Karpas-422 (cell line): ENCODE measurements at regions not wholly inside any gene's neighbourhood (a gene's known extent, or its start where the extent isn't known, plus 50 kb on each side); places are given as distances from the start of the nearest gene placed in this dataset.
"Not testable (repeated sequence)": the region's sequence is repeated elsewhere in the genome, so short reads cannot be mapped to it uniquely, and the experiment has no call there.

Experiments
- DNase-seq: peaks from one replicate; pipeline ENCODE4 v3.0.0-alpha.2; 2015
- H2AFZ ChIP-seq: fragments of 200-600 bp; sonication (generic); 2 replicates; pipeline ENCODE4 v1.6.1; 2014; ENCODE audit warnings: antibody characterized with exemption, low read length, mixed read lengths
- H3K27ac ChIP-seq: fragments of 200-600 bp; sonication (generic); 2 replicates; pipeline ENCODE4 v1.5.1; 2014; ENCODE audit warnings: mild to moderate bottlenecking, low read length, moderate library complexity
- H3K27me3 ChIP-seq: fragments of 200-600 bp; sonication (generic); 2 replicates; pipeline ENCODE4 v1.6.1; 2014; ENCODE audit warnings: low read length, mixed read lengths
- H3K36me3 ChIP-seq: fragments of 200-600 bp; sonication (generic); 2 replicates; pipeline ENCODE4 v1.6.1; 2014; ENCODE audit warnings: low read length, mixed read lengths; ENCODE audit not compliant: insufficient read depth
- H3K4me1 ChIP-seq: fragments of 200-600 bp; sonication (generic); 2 replicates; pipeline ENCODE4 v1.6.1; 2014; ENCODE audit warnings: mild to moderate bottlenecking, low read length, mixed read lengths
- H3K4me2 ChIP-seq: fragments of 200-600 bp; sonication (generic); 2 replicates; pipeline ENCODE4 v1.6.1; 2014; ENCODE audit warnings: low read length, low read depth, mild to moderate bottlenecking; ENCODE audit not compliant: poor library complexity, severe bottlenecking
- H3K4me3 ChIP-seq: fragments of 200-600 bp; sonication (generic); 2 replicates; pipeline ENCODE4 v1.5.1; 2014; ENCODE audit warnings: mild to moderate bottlenecking, antibody characterized with exemption, low read length, mixed read lengths
- H3K79me2 ChIP-seq: fragments of 200-600 bp; sonication (generic); 2 replicates; pipeline ENCODE4 v1.6.1; 2014; ENCODE audit warnings: mild to moderate bottlenecking, low read length, mixed read lengths
- H3K9ac ChIP-seq: fragments of 200-600 bp; sonication (generic); 2 replicates; pipeline ENCODE4 v1.6.0; 2014; ENCODE audit warnings: low read length
- H3K9me2 ChIP-seq: fragments of 200-600 bp; sonication (generic), shearing (Covaris generic); replicated peaks from 2 replicates; pipeline ENCODE4 v1.6.0; 2014; ENCODE audit warnings: mild to moderate bottlenecking, low read length, moderate library complexity; ENCODE audit not compliant: insufficient read depth
- H3K9me3 ChIP-seq: fragments of 300-700, 200-600 bp; sonication (generic); 2 replicates; pipeline ENCODE4 v1.6.1; 2014; ENCODE audit warnings: low read length, mixed read lengths
- H4K20me1 ChIP-seq: fragments of 200-600 bp; sonication (generic); 2 replicates; pipeline ENCODE4 v1.6.1; 2014; ENCODE audit warnings: mild to moderate bottlenecking, antibody characterized with exemption, low read length, low read depth; ENCODE audit not compliant: insufficient read depth

GRCh38 chr3:35296533-35296932 is 342.8 kb upstream of the ARPP21 start:
- Histone ChIP-seq H3K27ac (no peak overlapping the region), H3K9me2 (no peaks in the 10 kb centered on the region), H3K9me3 (no peaks in the 10 kb centered on the region), H3K4me2 (no peak overlapping the region), H2AFZ (no peak overlapping the region), H3K4me3 (no peak overlapping the region), H3K4me1 (no peaks in the 10 kb centered on the region), H3K9ac (no peak overlapping the region), H3K36me3 (no peaks in the 10 kb centered on the region), H3K79me2 (no peaks in the 10 kb centered on the region), H4K20me1 (no peaks in the 10 kb centered on the region), H3K27me3 (no peaks in the 10 kb centered on the region)
- DNase-seq: no peak

DNA sequence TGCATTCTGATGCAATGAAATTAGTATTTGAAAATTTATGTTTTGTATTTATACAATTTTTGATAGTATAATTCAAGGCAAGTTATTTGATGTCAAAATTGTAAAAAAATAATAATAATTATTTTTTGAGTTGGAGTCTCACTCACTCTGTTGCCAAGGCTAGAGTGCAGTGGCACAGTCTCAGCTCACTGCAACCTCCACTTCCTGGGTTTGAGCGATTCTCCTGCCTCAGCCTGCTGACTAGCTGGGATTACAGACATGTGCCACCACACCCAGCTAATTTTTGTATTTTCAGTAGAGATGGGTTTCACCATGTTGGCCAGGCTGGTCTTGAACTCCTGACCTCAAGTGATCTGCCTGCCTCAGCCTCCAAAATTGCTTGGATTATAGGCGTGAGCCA is 342.4 kb upstream of the ARPP21 start:
- H3K36me3 ChIP-seq, H3K9me3 ChIP-seq, H3K79me2 ChIP-seq, H3K4me2 ChIP-seq, H3K9ac ChIP-seq, H2AFZ ChIP-seq, H3K27ac ChIP-seq, H3K9me2 ChIP-seq, H4K20me1 ChIP-seq, H3K4me1 ChIP-seq, DNase-seq, H3K4me3 ChIP-seq, H3K27me3 ChIP-seq: not testable (repeated sequence)

DNA sequence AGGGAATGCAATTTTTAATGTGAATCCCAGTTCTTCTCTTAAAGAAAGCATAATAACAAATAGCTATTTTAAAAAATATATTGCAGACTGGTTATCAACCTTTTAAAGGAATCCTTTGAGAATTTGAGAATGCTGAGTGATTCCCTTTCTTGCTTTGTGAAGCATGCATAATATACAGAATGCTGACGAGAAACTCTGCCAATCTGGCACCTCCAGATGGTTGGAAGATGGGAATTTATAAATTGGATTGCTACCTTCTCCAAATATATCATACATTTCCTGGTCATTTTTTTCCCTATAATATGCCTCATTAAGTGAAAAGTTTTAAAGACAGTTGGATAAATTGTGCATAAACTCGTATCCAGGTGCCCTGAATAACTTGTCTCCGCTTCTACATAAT is 333.9 kb upstream of the ARPP21 start:
- Histone ChIP-seq H3K79me2 (no peaks in the 10 kb centered on the region), H2AFZ (no peak overlapping the region), H3K4me1 (no peaks in the 10 kb centered on the region), H3K4me2 (no peak overlapping the region), H3K4me3 (no peak overlapping the region), H3K36me3 (no peaks in the 10 kb centered on the region), H3K9me3 (no peaks in the 10 kb centered on the region), H4K20me1 (no peaks in the 10 kb centered on the region), H3K9ac (no peak overlapping the region), H3K27me3 (no peaks in the 10 kb centered on the region), H3K27ac (no peak overlapping the region), H3K9me2 (no peaks in the 10 kb centered on the region)
- DNase-seq: no peak

- H3K27ac ChIP-seq: no peak overlapping the region
- no peaks in the 10 kb centered on the region for H4K20me1 ChIP-seq
- H3K9ac ChIP-seq: no peak overlapping the region
- H3K27me3 ChIP-seq: no peaks in the 10 kb centered on the region
- no peaks in the 10 kb centered on the region for H3K79me2 ChIP-seq
- no peak overlapping the region for H2AFZ ChIP-seq
- no peak overlapping the region for H3K4me2 ChIP-seq
- DNase-seq: no peak
- no peaks in the 10 kb centered on the region for H3K9me3 ChIP-seq
- H3K9me2 ChIP-seq: no peaks in the 10 kb centered on the region
- no peak overlapping the region for H3K4me3 ChIP-seq
- no peaks in the 10 kb centered on the region for H3K36me3 ChIP-seq
- no peaks in the 10 kb centered on the region for H3K4me1 ChIP-seq
These were observed 332.0 kb upstream of the ARPP21 start for GRCh38 chr3:35307296-35307695.

GRCh38 chr3:35316841-35317240 is 322.5 kb upstream of the ARPP21 start:
- not testable (repeated sequence) for H3K4me1 ChIP-seq, H3K27me3 ChIP-seq, H3K27ac ChIP-seq, H2AFZ ChIP-seq, H4K20me1 ChIP-seq, H3K9ac ChIP-seq, H3K4me3 ChIP-seq, H3K79me2 ChIP-seq, H3K4me2 ChIP-seq, H3K9me3 ChIP-seq, DNase-seq, H3K36me3 ChIP-seq, H3K9me2 ChIP-seq

- no peak overlapping the region for H2AFZ ChIP-seq
- no peaks in the 10 kb centered on the region for H3K79me2 ChIP-seq
- H3K27ac ChIP-seq: no peak overlapping the region
- H3K9me3 ChIP-seq: peaks cover 8% of the 10 kb centered on the region; the same call in 1 of the 2 replicates
- H3K9me2 ChIP-seq: no peaks in the 10 kb centered on the region
- no peaks in the 10 kb centered on the region for H3K27me3 ChIP-seq
- H3K4me1 ChIP-seq: no peaks in the 10 kb centered on the region
- H3K9ac ChIP-seq: no peak overlapping the region
- no peaks in the 10 kb centered on the region for H4K20me1 ChIP-seq
- H3K4me3 ChIP-seq: no peak overlapping the region
- H3K4me2 ChIP-seq: no peak overlapping the region
- no peak for DNase-seq
- no peaks in the 10 kb centered on the region for H3K36me3 ChIP-seq
These were observed 318.5 kb upstream of the ARPP21 start for GRCh38 chr3:35320646-35321407.

DNA sequence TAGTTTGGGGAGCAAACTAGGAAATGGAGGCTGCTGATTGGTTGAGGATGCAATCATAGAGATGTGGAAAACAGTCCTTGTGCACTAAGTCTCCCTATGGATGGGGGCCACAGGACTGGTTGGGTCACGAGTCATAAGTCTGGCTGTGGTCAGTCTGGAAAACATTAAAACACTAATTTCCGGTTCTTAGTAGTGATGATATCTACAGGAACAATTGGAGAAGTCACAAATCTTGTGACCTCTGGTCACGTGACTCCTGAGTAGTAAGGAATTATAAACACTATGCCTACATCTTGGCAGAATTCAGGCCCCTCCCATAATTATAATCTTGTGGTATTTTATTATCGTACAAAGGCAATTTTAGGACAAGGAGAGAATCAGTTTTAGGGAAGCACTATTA is 317.3 kb upstream of the ARPP21 start:
- no peaks in the 10 kb centered on the region for H3K79me2 ChIP-seq
- peaks cover 10% of the 10 kb centered on the region; the same call in 1 of the 2 replicates for H3K9me3 ChIP-seq
- no peaks in the 10 kb centered on the region for H3K9me2 ChIP-seq
- no peaks in the 10 kb centered on the region for H3K36me3 ChIP-seq
- H3K4me2 ChIP-seq: no peak overlapping the region
- H3K9ac ChIP-seq: no peak overlapping the region
- H4K20me1 ChIP-seq: no peaks in the 10 kb centered on the region
- no peaks in the 10 kb centered on the region for H3K27me3 ChIP-seq
- DNase-seq: no peak
- no peaks in the 10 kb centered on the region for H3K4me1 ChIP-seq
- no peak overlapping the region for H3K4me3 ChIP-seq
- H3K27ac ChIP-seq: no peak overlapping the region
- no peak overlapping the region for H2AFZ ChIP-seq

- H3K4me3 ChIP-seq: no peak overlapping the region
- H2AFZ ChIP-seq: no peak overlapping the region
- DNase-seq: no peak
- H3K27me3 ChIP-seq: no peaks in the 10 kb centered on the region
- no peak overlapping the region for H3K27ac ChIP-seq
- H3K9me3 ChIP-seq: peaks cover 13% of the 10 kb centered on the region; the same call in 1 of the 2 replicates
- H4K20me1 ChIP-seq: no peaks in the 10 kb centered on the region
- no peaks in the 10 kb centered on the region for H3K4me1 ChIP-seq
- no peaks in the 10 kb centered on the region for H3K9me2 ChIP-seq
- H3K4me2 ChIP-seq: no peak overlapping the region
- H3K36me3 ChIP-seq: no peaks in the 10 kb centered on the region
- H3K9ac ChIP-seq: no peak overlapping the region
- no peaks in the 10 kb centered on the region for H3K79me2 ChIP-seq
These were observed 303.6 kb upstream of the ARPP21 start for GRCh38 chr3:35335703-35336102.
